Mammary epithelial cell (primary cell): ENCODE measurements at regions not wholly inside any gene's neighbourhood (a gene's known extent, or its start where the extent isn't known, plus 50 kb on each side); places are given as distances from the start of the nearest gene placed in this dataset.

Experiments used
- EZH2 ChIP-seq: IDR thresholded peaks from 2 replicates; pipeline ENCODE4 v1.6.1; 2012; ENCODE audit warnings: low read length, inconsistent platforms, borderline replicate concordance
- TF ChIP-seq, protein P1 (sequence below), 2 donors: IDR thresholded peaks in 1 of 2; conservative IDR thresholded peaks in 1 of 2; 2 replicates each; pipeline ENCODE4 v1.5.1; 2011 to 2012; ENCODE audit warnings: inconsistent platforms in 2 of 2, low read length in 2 of 2, mild to moderate bottlenecking in 2 of 2, control low read depth in 1 of 2, low read depth in 1 of 2; ENCODE audit not compliant: insufficient read depth in 1 of 2; ENCODE audit errors: extremely low read depth in 1 of 2

DNA sequence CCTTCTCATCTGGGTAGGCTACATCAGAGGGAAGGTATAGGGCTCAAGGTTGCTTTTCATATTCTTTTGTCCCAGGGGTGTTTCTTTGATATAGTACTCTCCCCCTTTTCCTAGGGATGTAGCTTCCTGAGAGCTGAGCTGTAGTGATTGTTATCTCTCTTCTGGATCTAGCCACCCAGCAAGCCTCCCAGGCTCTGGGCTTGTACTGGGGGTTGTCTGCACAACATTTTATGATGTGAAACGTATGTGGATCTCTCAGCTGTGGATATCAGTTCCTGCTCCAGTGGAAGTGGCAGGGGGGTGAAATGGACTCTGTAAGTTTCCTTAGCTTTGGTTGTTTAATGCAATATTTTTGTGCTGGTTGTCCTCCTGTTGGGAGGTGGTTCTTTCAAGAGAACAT is 437.3 kb upstream of the SYNCRIP start:
- TF ChIP-seq, protein P1, sequence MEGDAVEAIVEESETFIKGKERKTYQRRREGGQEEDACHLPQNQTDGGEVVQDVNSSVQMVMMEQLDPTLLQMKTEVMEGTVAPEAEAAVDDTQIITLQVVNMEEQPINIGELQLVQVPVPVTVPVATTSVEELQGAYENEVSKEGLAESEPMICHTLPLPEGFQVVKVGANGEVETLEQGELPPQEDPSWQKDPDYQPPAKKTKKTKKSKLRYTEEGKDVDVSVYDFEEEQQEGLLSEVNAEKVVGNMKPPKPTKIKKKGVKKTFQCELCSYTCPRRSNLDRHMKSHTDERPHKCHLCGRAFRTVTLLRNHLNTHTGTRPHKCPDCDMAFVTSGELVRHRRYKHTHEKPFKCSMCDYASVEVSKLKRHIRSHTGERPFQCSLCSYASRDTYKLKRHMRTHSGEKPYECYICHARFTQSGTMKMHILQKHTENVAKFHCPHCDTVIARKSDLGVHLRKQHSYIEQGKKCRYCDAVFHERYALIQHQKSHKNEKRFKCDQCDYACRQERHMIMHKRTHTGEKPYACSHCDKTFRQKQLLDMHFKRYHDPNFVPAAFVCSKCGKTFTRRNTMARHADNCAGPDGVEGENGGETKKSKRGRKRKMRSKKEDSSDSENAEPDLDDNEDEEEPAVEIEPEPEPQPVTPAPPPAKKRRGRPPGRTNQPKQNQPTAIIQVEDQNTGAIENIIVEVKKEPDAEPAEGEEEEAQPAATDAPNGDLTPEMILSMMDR (conservative IDR thresholded peaks at IDR 0.05 in 1 of 2, IDR thresholded peaks at IDR 0.05 in 1 of 2; ENCODE audit: extremely low read depth in 1 of 2, insufficient read depth in 1 of 2, low read depth in 1 of 2, low read length in 2 of 2), result no peak
- no peak for TF ChIP-seq EZH2
